ENCODE measurements at regions not wholly inside any gene's neighbourhood (a gene's known extent, or its start where the extent isn't known, plus 50 kb on each side); places are given as distances from the start of the nearest gene placed in this dataset.

GRCh38 chr12:95396849-95397468 is 77.0 kb upstream of the METAP2 start:
- TF ChIP-seq CTCF (conservative IDR thresholded peaks at IDR 0.05; ENCODE audit: low read depth in 2 of 2): no peak
- TF ChIP-seq EZH2 (IDR thresholded peaks at IDR 0.05; ENCODE audit: low read depth, unreplicated experiment): no peak
- no peak for TF ChIP-seq ZNF462 (CRISPR knock-in tag; IDR thresholded peaks at IDR 0.05)
- no peak for TF ChIP-seq EZH2phosphoT487 (IDR thresholded peaks at IDR 0.05; ENCODE audit: unreplicated experiment)
- no peak for TF ChIP-seq POLR2AphosphoS5 (IDR thresholded peaks at IDR 0.05; ENCODE audit: low read depth)
- TF ChIP-seq STAT1 (IDR thresholded peaks at IDR 0.05; ENCODE audit: unreplicated experiment): no peak
- no peak for TF ChIP-seq CREB1 (CRISPR knock-in tag; IDR thresholded peaks at IDR 0.05; ENCODE audit: low read depth)
- no peak for TF ChIP-seq REST (IDR thresholded peaks at IDR 0.05; ENCODE audit: unreplicated experiment)
- TF ChIP-seq JUNB (IDR thresholded peaks at IDR 0.05; ENCODE audit: unreplicated experiment): no peak
- TF ChIP-seq ZNF114 (CRISPR knock-in tag; IDR thresholded peaks at IDR 0.05): no peak
- TF ChIP-seq ZNF331 (CRISPR knock-in tag; IDR thresholded peaks at IDR 0.05; ENCODE audit: low read depth): no peak
- no peak for TF ChIP-seq NANOG (IDR thresholded peaks at IDR 0.05; ENCODE audit: borderline replicate concordance)
- TF ChIP-seq ETS1 (IDR thresholded peaks at IDR 0.05): no peak

All from GM23338 (cell line).